Neural progenitor cell (in vitro differentiated cells): ENCODE measurements at regions not wholly inside any gene's neighbourhood (a gene's known extent, or its start where the extent isn't known, plus 50 kb on each side); places are given as distances from the start of the nearest gene placed in this dataset.
A peak's percentile ranks its signal among the peaks of the same experiment; 100 is the strongest.

Source experiments
- DNase-seq: peaks from one replicate; pipeline ENCODE4 v3.0.0-alpha.2; 2016; ENCODE audit warnings: low spot score
- H2AFZ ChIP-seq: fragments of 200-600 bp; sonication (generic); replicated peaks from 2 replicates; pipeline ENCODE4 v1.6.1; 2016; ENCODE audit warnings: antibody characterized with exemption
- H3F3A ChIP-seq: fragments of 200-600 bp; sonication (generic); 2 replicates; pipeline ENCODE4 v1.6.1; 2016; ENCODE audit warnings: antibody characterized with exemption, low read depth
- H3K27ac ChIP-seq: fragments of 200-600 bp; sonication (generic); 2 replicates; pipeline ENCODE4 v1.5.1; 2016; ENCODE audit warnings: mild to moderate bottlenecking
- H3K27me3 ChIP-seq: fragments of 200-600 bp; sonication (generic); 2 replicates; pipeline ENCODE4 v1.6.1; 2016; ENCODE audit warnings: mild to moderate bottlenecking, moderate library complexity
- H3K36me3 ChIP-seq: fragments of 200-600 bp; sonication (generic); 2 replicates; pipeline ENCODE4 v1.5.1; 2016
- H3K4me1 ChIP-seq: fragments of 200-600 bp; sonication (generic); 2 replicates; pipeline ENCODE4 v1.6.1; 2016; ENCODE audit warnings: mixed run types
- H3K4me2 ChIP-seq: fragments of 200-600 bp; sonication (generic); 2 replicates; pipeline ENCODE4 v1.6.1; 2016
- H3K4me3 ChIP-seq: fragments of 200-600 bp; sonication (generic); 2 replicates; pipeline ENCODE4 v1.5.1; 2016
- H3K79me2 ChIP-seq: fragments of 200-600 bp; sonication (generic); 2 replicates; pipeline ENCODE4 v1.6.1; 2016; ENCODE audit warnings: low read depth
- H3K9ac ChIP-seq: fragments of 200-600 bp; sonication (generic); 2 replicates; pipeline ENCODE4 v1.6.1; 2016
- H3K9me3 ChIP-seq: fragments of 200-600 bp; sonication (generic); 2 replicates; pipeline ENCODE4 v1.5.1; 2016; ENCODE audit warnings: low read depth
- H4K20me1 ChIP-seq: fragments of 200-600 bp; sonication (generic); 2 replicates; pipeline ENCODE4 v1.6.1; 2016; ENCODE audit warnings: low read depth
- H3K27ac Mint-ChIP-seq: 3 replicates; pipeline ENCODE4 v1.8.0; 2021; ENCODE audit warnings: mixed read lengths
- H3K27me3 Mint-ChIP-seq: 2 replicates; pipeline ENCODE4 v1.8.0; 2022; ENCODE audit warnings: low read depth, mild to moderate bottlenecking, inconsistent platforms, moderate library complexity, mixed read lengths; ENCODE audit not compliant: insufficient read depth
- H3K36me3 Mint-ChIP-seq: 3 replicates; pipeline ENCODE4 v1.8.0; 2021; ENCODE audit warnings: mixed read lengths
- H3K4me1 Mint-ChIP-seq: 3 replicates; pipeline ENCODE4 v1.8.0; 2021; ENCODE audit warnings: mixed read lengths
- H3K4me3 Mint-ChIP-seq: 3 replicates; pipeline ENCODE4 v1.8.0; 2021; ENCODE audit warnings: mild to moderate bottlenecking, moderate library complexity, mixed read lengths
- H3K9me3 Mint-ChIP-seq: 3 replicates; pipeline ENCODE4 v1.8.0; 2020; ENCODE audit warnings: mixed read lengths
- EZH2 ChIP-seq: fragments of 200-600 bp; sonication (generic); IDR thresholded peaks from 2 replicates; pipeline ENCODE4 v1.6.1; 2017; ENCODE audit warnings: antibody characterized with exemption, mild to moderate bottlenecking, moderate library complexity
- EZH2phosphoT487 ChIP-seq: fragments of 200-600 bp; sonication (generic); IDR thresholded peaks from 2 replicates; pipeline ENCODE4 v1.6.1; 2017; ENCODE audit warnings: antibody characterized with exemption
- TF ChIP-seq, protein P1 (sequence below): fragments of 200-600 bp; sonication (generic); IDR thresholded peaks from 2 replicates; pipeline ENCODE4 v1.5.1; 2017; ENCODE audit warnings: antibody characterized with exemption, mild to moderate bottlenecking

DNA sequence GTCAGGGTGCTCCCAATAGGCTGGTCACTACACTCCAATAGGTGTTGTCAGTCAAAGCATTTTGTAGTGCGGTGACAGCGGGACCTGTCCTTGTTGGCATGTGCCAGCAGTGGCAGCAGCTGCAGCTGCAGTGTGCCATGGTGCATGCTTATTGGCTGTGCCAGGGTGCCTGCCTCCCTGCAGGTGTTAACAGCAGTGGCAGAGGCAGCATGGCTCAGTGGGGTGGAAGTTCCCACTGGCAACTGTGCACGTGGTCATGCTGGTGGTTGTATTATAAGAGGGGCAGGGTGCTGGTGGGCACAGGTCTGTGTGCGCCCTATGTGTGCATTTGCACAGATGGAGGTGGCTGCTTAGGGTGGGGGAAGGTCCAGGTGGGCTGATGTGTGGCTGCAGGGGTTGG is 133.7 kb upstream of the EDIL3 start:
- Mint-ChIP-seq H3K27ac (no peak overlapping the region), H3K36me3 (no peaks in the 10 kb centered on the region), H3K4me3 (no peak overlapping the region), H3K4me1 (no peaks in the 10 kb centered on the region), H3K9me3 (peaks cover 3% of the 10 kb centered on the region), H3K27me3 (no peaks in the 10 kb centered on the region)
- H2AFZ ChIP-seq: no peak overlapping the region
- DNase-seq: no peak
- no peak overlapping the region for H3K9ac ChIP-seq
- H3F3A ChIP-seq: no peaks in the 10 kb centered on the region
- H3K9me3 ChIP-seq: no peaks in the 10 kb centered on the region
- no peaks in the 10 kb centered on the region for H3K36me3 ChIP-seq
- no peak overlapping the region for H3K4me3 ChIP-seq
- no peaks in the 10 kb centered on the region for H3K79me2 ChIP-seq
- no peaks in the 10 kb centered on the region for H3K4me1 ChIP-seq
- no peak overlapping the region for H3K27ac ChIP-seq
- H4K20me1 ChIP-seq: no peaks in the 10 kb centered on the region
- H3K27me3 ChIP-seq: no peaks in the 10 kb centered on the region
- TF ChIP-seq EZH2phosphoT487: no peak
- no peak for TF ChIP-seq EZH2
- TF ChIP-seq, protein P1, sequence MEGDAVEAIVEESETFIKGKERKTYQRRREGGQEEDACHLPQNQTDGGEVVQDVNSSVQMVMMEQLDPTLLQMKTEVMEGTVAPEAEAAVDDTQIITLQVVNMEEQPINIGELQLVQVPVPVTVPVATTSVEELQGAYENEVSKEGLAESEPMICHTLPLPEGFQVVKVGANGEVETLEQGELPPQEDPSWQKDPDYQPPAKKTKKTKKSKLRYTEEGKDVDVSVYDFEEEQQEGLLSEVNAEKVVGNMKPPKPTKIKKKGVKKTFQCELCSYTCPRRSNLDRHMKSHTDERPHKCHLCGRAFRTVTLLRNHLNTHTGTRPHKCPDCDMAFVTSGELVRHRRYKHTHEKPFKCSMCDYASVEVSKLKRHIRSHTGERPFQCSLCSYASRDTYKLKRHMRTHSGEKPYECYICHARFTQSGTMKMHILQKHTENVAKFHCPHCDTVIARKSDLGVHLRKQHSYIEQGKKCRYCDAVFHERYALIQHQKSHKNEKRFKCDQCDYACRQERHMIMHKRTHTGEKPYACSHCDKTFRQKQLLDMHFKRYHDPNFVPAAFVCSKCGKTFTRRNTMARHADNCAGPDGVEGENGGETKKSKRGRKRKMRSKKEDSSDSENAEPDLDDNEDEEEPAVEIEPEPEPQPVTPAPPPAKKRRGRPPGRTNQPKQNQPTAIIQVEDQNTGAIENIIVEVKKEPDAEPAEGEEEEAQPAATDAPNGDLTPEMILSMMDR: no peak
- H3K4me2 ChIP-seq: no peak overlapping the region

DNA sequence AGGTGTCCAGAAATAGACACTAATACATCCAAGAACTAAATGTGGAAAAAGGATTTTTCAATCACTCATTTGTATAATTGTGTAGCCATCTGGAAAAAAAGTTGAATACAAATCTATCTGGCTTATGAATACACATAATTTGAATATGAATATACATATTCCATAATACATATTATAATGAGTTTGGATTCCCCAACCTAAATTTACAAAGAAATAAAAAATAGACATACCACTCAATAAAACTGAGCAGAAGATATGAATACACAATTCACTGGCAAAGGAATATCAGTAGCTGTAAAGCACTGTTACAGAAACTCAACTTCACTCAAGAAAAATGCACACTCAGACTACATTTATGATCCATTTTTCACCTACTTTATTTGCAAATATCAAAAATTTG is 121.9 kb upstream of the EDIL3 start:
- no peak overlapping the region for H3K27ac ChIP-seq
- no peak overlapping the region for H3K4me3 Mint-ChIP-seq
- no peaks in the 10 kb centered on the region for H3F3A ChIP-seq

DNA sequence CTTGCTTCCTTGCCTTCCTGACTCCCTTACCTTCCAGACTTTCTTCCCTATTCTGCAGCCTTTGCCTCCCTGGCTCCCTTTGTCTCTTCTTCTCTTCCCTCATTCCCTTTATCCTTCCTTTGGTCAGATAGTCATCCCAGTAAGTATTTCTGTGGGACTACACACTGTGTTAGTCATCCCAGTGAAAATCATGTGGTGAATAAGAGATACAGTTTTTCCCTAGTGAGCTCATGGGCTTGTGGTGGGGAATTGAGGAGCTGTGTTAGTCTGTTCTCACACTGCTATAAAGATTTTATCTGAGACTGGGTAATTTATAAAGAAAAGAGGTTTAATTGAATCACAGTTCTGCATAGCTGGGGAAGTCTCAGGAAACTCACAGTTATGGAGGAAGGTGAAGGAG is 109.8 kb upstream of the EDIL3 start:
- H2AFZ ChIP-seq: peak overlapping the region; percentile 47

More for the DNA sequence above, 121.9 kb upstream of the EDIL3 start:
- Mint-ChIP-seq H3K27me3 (no peaks in the 10 kb centered on the region), H3K4me1 (no peaks in the 10 kb centered on the region), H3K9me3 (no peaks in the 10 kb centered on the region), H3K27ac (no peak overlapping the region), H3K36me3 (no peaks in the 10 kb centered on the region)
- Histone ChIP-seq H3K36me3 (no peaks in the 10 kb centered on the region), H3K27me3 (no peaks in the 10 kb centered on the region), H3K4me3 (no peak overlapping the region), H3K9me3 (no peaks in the 10 kb centered on the region), H2AFZ (no peak overlapping the region), H4K20me1 (no peaks in the 10 kb centered on the region), H3K79me2 (no peaks in the 10 kb centered on the region), H3K4me2 (no peak overlapping the region), H3K9ac (no peak overlapping the region), H3K4me1 (no peaks in the 10 kb centered on the region)
- DNase-seq: no peak
- TF ChIP-seq, protein P1: no peak
- no peak for TF ChIP-seq EZH2phosphoT487
- TF ChIP-seq EZH2: no peak

More for the DNA sequence above, 109.8 kb upstream of the EDIL3 start:
- Histone ChIP-seq H3K27ac (no peak overlapping the region), H3K27me3 (no peaks in the 10 kb centered on the region), H3K9ac (no peak overlapping the region), H3K4me2 (no peak overlapping the region), H3K4me3 (no peak overlapping the region), H4K20me1 (no peaks in the 10 kb centered on the region), H3K79me2 (no peaks in the 10 kb centered on the region), H3F3A (no peaks in the 10 kb centered on the region), H3K36me3 (no peaks in the 10 kb centered on the region), H3K4me1 (no peaks in the 10 kb centered on the region), H3K9me3 (no peaks in the 10 kb centered on the region)
- no peak for DNase-seq
- Mint-ChIP-seq H3K4me1 (no peaks in the 10 kb centered on the region), H3K9me3 (no peaks in the 10 kb centered on the region), H3K36me3 (no peaks in the 10 kb centered on the region), H3K27me3 (no peaks in the 10 kb centered on the region), H3K4me3 (no peak overlapping the region), H3K27ac (no peak overlapping the region)
- TF ChIP-seq, protein P1: no peak
- TF ChIP-seq EZH2 (no peak), EZH2phosphoT487 (no peak)
